BLaER1 (cell line): ENCODE measurements at regions not wholly inside any gene's neighbourhood (a gene's known extent, or its start where the extent isn't known, plus 50 kb on each side); places are given as distances from the start of the nearest gene placed in this dataset.
A peak's percentile ranks its signal among the peaks of the same experiment; 100 is the strongest.

Experiments
- H3K27ac ChIP-seq: shearing (Covaris generic); formaldehyde crosslinking; 2 replicates; pipeline ENCODE4 v1.8.1; 2022
- H3K27me3 ChIP-seq: shearing (Covaris generic); formaldehyde crosslinking; 2 replicates; pipeline ENCODE4 v1.8.1; 2022
- H3K36me3 ChIP-seq: shearing (Covaris generic); formaldehyde crosslinking; 2 replicates; pipeline ENCODE4 v1.8.1; 2022
- H3K4me1 ChIP-seq: shearing (Covaris generic); formaldehyde crosslinking; 2 replicates; pipeline ENCODE4 v1.8.1; 2022
- H3K4me2 ChIP-seq: shearing (Covaris generic); formaldehyde crosslinking; 2 replicates; pipeline ENCODE4 v1.8.1; 2022
- H3K4me3 ChIP-seq: shearing (Covaris generic); formaldehyde crosslinking; 2 replicates; pipeline ENCODE4 v1.8.1; 2022
- H3K9ac ChIP-seq: shearing (Covaris generic); formaldehyde crosslinking; 2 replicates; pipeline ENCODE4 v1.8.1; 2022
- H3K9me3 ChIP-seq: shearing (Covaris generic); formaldehyde crosslinking; 2 replicates; pipeline ENCODE4 v1.8.1; 2022
- H4K20me1 ChIP-seq: shearing (Covaris generic); formaldehyde crosslinking; 2 replicates; pipeline ENCODE4 v1.8.1; 2022
- Cebpa-rat ChIP-seq: shearing (Covaris generic); IDR thresholded peaks from 2 replicates; pipeline ENCODE4 v1.8.1; 2022

GRCh38 chr7:155953781-155954549, 141.7 kb upstream of the SHH start:
- Histone ChIP-seq H3K27me3 (no peaks in the 10 kb centered on the region), H3K36me3 (no peaks in the 10 kb centered on the region), H3K9ac (no peak overlapping the region), H3K9me3 (no peaks in the 10 kb centered on the region), H3K4me2 (no peak overlapping the region), H3K4me3 (no peak overlapping the region), H4K20me1 (no peaks in the 10 kb centered on the region), H3K27ac (no peak overlapping the region), H3K4me1 (no peaks in the 10 kb centered on the region)
- TF ChIP-seq Cebpa-rat = no peak

- Histone ChIP-seq H4K20me1 (no peaks in the 10 kb centered on the region), H3K9ac (no peak overlapping the region), H3K4me2 (no peak overlapping the region), H3K27me3 (no peaks in the 10 kb centered on the region), H3K4me1 (no peaks in the 10 kb centered on the region), H3K9me3 (no peaks in the 10 kb centered on the region), H3K36me3 (no peaks in the 10 kb centered on the region), H3K4me3 (no peak overlapping the region), H3K27ac (no peak overlapping the region)
- TF ChIP-seq Cebpa-rat = no peak
Measured at GRCh38 chr7:155953501-155953778, 141.2 kb upstream of the SHH start.

- H4K20me1 ChIP-seq = no peaks in the 10 kb centered on the region
- no peaks in the 10 kb centered on the region for H3K27me3 ChIP-seq
- H3K4me3 ChIP-seq = no peak overlapping the region
- TF ChIP-seq Cebpa-rat = no peak
- H3K4me2 ChIP-seq = no peak overlapping the region
- H3K36me3 ChIP-seq = no peaks in the 10 kb centered on the region
- no peak overlapping the region for H3K9ac ChIP-seq
- no peaks in the 10 kb centered on the region for H3K4me1 ChIP-seq
- no peak overlapping the region for H3K27ac ChIP-seq
- no peaks in the 10 kb centered on the region for H3K9me3 ChIP-seq
Measured at GRCh38 chr7:155951554-155952158, 139.4 kb upstream of the SHH start.

DNA sequence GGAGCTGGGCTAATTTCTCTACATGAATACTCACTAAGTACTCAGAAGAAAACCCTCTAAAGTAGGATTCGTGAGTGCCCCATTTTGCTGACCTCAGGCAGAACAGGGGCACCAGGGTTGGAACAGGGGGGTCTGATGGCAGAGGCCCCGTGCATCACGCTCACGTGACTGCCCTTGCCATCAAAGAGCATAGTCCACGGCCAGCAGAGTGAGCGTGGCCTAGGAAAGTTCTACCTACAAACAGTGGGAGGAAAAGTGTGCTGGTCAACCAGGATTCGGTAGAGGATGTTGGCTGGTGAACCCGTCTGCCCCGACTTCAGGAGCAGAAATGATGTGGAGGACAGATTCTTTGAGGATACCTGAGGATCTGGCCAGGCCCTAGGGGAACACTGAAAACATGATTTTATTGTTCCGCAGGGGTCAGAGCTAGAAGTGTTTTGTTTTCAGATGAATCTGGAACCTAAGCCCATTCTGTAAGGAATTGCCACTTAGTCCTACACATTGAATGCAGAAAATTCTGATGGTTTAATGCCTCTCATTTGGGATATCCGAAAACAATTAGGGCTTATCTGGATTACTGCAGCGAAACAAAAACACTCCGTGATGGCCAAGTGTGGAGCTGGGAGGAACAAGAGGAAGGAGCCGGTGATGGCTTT, 138.8 kb upstream of the SHH start:
- no peak for TF ChIP-seq Cebpa-rat
- Histone ChIP-seq H3K4me2 (no peak overlapping the region), H3K27ac (no peak overlapping the region), H3K4me1 (no peaks in the 10 kb centered on the region), H3K9ac (no peak overlapping the region), H4K20me1 (no peaks in the 10 kb centered on the region), H3K9me3 (peaks cover 5% of the 10 kb centered on the region), H3K4me3 (no peak overlapping the region), H3K27me3 (no peaks in the 10 kb centered on the region), H3K36me3 (no peaks in the 10 kb centered on the region)

DNA sequence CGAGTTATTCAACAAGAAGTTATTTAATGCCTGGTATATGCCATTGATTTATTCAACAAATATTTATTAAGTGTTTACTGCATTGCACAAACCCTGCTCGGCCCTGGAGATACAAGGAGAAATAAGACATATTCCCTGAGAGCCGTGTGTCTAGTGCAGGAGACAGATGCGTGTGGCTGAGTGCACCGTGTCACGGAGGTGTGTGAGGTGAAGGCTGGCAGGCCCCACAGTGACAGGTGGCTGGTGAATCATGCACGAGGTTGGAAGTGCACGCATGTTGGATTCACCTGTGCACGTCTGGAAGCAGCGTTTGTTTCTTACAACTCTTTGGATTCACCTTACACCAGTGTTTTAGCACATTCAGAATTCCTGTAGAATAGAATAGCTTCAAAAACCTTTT, 136.6 kb upstream of the SHH start:
- no peak overlapping the region for H3K27ac ChIP-seq
- H3K9me3 ChIP-seq = peaks cover 13% of the 10 kb centered on the region
- H3K4me2 ChIP-seq = no peak overlapping the region
- no peak overlapping the region for H3K4me3 ChIP-seq
- no peak overlapping the region for H3K9ac ChIP-seq
- no peaks in the 10 kb centered on the region for H3K36me3 ChIP-seq
- no peaks in the 10 kb centered on the region for H3K27me3 ChIP-seq
- H3K4me1 ChIP-seq = peaks cover under 1% of the 10 kb centered on the region
- TF ChIP-seq Cebpa-rat = no peak
- H4K20me1 ChIP-seq = no peaks in the 10 kb centered on the region

GRCh38 chr7:155948423-155948822, 136.2 kb upstream of the SHH start:
- Histone ChIP-seq H3K4me2 (no peak overlapping the region), H3K4me1 (peaks cover 5% of the 10 kb centered on the region), H3K27ac (no peak overlapping the region), H3K36me3 (no peaks in the 10 kb centered on the region), H4K20me1 (no peaks in the 10 kb centered on the region), H3K9ac (no peak overlapping the region), H3K4me3 (no peak overlapping the region), H3K27me3 (no peaks in the 10 kb centered on the region), H3K9me3 (peaks cover 13% of the 10 kb centered on the region)
- TF ChIP-seq Cebpa-rat = no peak

DNA sequence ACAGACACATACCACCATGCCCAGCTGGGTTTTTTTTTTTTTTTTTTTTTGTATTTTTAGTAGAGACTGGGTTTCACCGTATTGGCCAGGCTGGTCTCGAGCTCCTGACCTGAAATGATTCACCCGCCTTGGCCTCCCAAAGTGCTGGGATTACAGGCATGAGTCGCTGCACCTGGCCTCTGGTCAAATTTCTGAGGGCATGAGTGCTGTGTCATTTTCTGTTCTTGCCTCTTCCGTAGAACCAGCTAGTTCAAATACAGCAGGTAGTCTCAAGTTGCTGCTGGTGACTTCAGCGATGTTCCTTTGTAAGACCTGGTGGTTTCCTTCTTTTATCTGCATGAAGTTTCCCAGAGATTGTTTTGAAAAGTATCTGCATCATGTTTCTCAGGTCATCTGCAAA, 134.8 kb upstream of the SHH start:
- no peak overlapping the region for H3K27ac ChIP-seq
- no peak for TF ChIP-seq Cebpa-rat
- H3K4me1 ChIP-seq = peaks cover 9% of the 10 kb centered on the region

DNA sequence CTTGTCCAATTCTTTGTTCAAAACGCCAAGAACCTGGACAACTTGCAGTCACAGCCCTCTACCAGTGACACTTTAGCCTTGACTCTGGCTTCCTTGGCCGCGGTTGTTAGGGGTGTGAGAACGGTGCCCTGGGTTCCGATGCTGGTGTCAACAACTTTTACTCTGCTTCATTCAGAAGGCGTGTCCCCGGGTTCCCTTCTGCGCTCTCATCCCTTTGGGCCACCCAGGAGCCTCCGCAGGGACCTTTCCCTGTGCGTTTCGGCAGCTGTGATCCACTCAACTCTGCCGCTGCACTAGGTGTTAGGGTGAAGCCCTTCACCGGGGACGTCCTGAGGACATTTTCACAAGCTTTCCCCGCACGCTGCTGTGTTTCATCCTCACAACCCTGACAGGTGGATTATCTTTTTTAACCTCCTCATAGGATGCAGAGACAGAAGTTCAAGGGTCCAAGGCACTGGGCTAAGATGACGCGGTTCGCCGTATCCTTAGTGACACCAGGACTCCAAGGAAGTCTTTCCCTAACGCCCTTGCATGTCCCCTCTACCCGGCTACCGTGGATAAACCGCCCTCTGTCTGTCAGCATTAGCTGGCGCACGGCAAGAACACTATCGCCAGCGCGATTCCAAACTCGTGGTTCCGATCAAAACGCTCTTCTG, 133.5 kb upstream of the SHH start:
- H3K4me2 ChIP-seq = no peak overlapping the region
- H3K4me1 ChIP-seq = peaks cover 9% of the 10 kb centered on the region
- H3K27ac ChIP-seq = no peak overlapping the region
- H3K27me3 ChIP-seq = no peaks in the 10 kb centered on the region
- H3K4me3 ChIP-seq = no peak overlapping the region
- no peaks in the 10 kb centered on the region for H4K20me1 ChIP-seq
- H3K36me3 ChIP-seq = no peaks in the 10 kb centered on the region
- no peak for TF ChIP-seq Cebpa-rat
- H3K9ac ChIP-seq = no peak overlapping the region
- peaks cover 13% of the 10 kb centered on the region for H3K9me3 ChIP-seq

More for the DNA sequence above, 134.8 kb upstream of the SHH start:
- H3K4me2 ChIP-seq = no peak overlapping the region
- no peaks in the 10 kb centered on the region for H4K20me1 ChIP-seq
- H3K27me3 ChIP-seq = no peaks in the 10 kb centered on the region
- H3K9me3 ChIP-seq = peaks cover 13% of the 10 kb centered on the region
- H3K9ac ChIP-seq = no peak overlapping the region
- no peaks in the 10 kb centered on the region for H3K36me3 ChIP-seq
- H3K4me3 ChIP-seq = no peak overlapping the region

DNA sequence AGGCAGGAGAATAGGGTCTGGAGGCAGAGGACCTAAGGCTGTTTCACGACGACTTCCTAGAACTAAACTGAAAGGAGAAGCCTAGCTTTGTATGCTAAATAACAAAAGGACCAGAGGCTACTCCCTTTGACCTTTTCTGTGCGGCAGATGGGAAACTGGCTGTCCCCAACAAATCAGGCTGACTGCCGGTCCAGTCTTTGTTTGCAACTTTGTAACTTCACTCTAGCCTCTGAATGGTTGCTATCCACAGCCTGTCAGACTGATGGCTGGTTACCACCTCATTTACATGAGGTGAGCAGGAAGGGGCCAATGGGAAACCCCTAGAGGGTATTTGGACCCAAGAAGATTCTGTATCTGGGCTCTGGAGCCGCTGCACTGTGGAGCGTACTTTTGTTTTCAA, 132.6 kb upstream of the SHH start:
- Histone ChIP-seq H3K9ac (no peak overlapping the region), H3K9me3 (peaks cover 15% of the 10 kb centered on the region), H3K4me3 (no peak overlapping the region), H3K27me3 (no peaks in the 10 kb centered on the region), H3K4me2 (no peak overlapping the region), H3K27ac (no peak overlapping the region), H3K36me3 (no peaks in the 10 kb centered on the region), H4K20me1 (no peaks in the 10 kb centered on the region), H3K4me1 (peaks cover 9% of the 10 kb centered on the region)
- no peak for TF ChIP-seq Cebpa-rat

- peak overlapping the region; percentile 38 for H3K4me2 ChIP-seq
- no peak overlapping the region for H3K27ac ChIP-seq
- peaks cover 29% of the 10 kb centered on the region for H3K9me3 ChIP-seq
- no peak overlapping the region for H3K9ac ChIP-seq
- H3K4me1 ChIP-seq = peaks cover 9% of the 10 kb centered on the region
- TF ChIP-seq Cebpa-rat = no peak
- no peaks in the 10 kb centered on the region for H4K20me1 ChIP-seq
- H3K36me3 ChIP-seq = no peaks in the 10 kb centered on the region
- no peaks in the 10 kb centered on the region for H3K27me3 ChIP-seq
- no peak overlapping the region for H3K4me3 ChIP-seq
Measured at GRCh38 chr7:155943251-155943899, 131.1 kb upstream of the SHH start.
